ENCODE measurements at regions not wholly inside any gene's neighbourhood (a gene's known extent, or its start where the extent isn't known, plus 50 kb on each side); places are given as distances from the start of the nearest gene placed in this dataset.

GRCh38 chr11:94680426-94680825 is 87.7 kb upstream of the AMOTL1 start:
- no peak for DNase-seq (ENCODE audit: extremely low spot score)
- H3K36me3 ChIP-seq, result no peaks in the 10 kb centered on the region
- no peaks in the 10 kb centered on the region for H3K9me3 ChIP-seq
- no peak overlapping the region for H3K4me3 ChIP-seq
- intact Hi-C loops (cut with DNase I), result no loop called here
- H3K4me1 ChIP-seq, result no peaks in the 10 kb centered on the region
- WGBS, result 94% methylated on average over 5 of the region's 5 CpGs
- no peak for TF ChIP-seq EP300 (IDR thresholded peaks at IDR 0.05)
- no peak for TF ChIP-seq POLR2AphosphoS5 (IDR thresholded peaks at IDR 0.05)
- TF ChIP-seq, protein P1, sequence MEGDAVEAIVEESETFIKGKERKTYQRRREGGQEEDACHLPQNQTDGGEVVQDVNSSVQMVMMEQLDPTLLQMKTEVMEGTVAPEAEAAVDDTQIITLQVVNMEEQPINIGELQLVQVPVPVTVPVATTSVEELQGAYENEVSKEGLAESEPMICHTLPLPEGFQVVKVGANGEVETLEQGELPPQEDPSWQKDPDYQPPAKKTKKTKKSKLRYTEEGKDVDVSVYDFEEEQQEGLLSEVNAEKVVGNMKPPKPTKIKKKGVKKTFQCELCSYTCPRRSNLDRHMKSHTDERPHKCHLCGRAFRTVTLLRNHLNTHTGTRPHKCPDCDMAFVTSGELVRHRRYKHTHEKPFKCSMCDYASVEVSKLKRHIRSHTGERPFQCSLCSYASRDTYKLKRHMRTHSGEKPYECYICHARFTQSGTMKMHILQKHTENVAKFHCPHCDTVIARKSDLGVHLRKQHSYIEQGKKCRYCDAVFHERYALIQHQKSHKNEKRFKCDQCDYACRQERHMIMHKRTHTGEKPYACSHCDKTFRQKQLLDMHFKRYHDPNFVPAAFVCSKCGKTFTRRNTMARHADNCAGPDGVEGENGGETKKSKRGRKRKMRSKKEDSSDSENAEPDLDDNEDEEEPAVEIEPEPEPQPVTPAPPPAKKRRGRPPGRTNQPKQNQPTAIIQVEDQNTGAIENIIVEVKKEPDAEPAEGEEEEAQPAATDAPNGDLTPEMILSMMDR (IDR thresholded peaks at IDR 0.05), result no peak
- no peak for TF ChIP-seq POLR2A (IDR thresholded peaks at IDR 0.05; ENCODE audit: low read depth)
- no peaks in the 10 kb centered on the region for H3K27me3 ChIP-seq
- no peak overlapping the region for H3K27ac ChIP-seq (replicated peaks in 1 of 4)

DNA sequence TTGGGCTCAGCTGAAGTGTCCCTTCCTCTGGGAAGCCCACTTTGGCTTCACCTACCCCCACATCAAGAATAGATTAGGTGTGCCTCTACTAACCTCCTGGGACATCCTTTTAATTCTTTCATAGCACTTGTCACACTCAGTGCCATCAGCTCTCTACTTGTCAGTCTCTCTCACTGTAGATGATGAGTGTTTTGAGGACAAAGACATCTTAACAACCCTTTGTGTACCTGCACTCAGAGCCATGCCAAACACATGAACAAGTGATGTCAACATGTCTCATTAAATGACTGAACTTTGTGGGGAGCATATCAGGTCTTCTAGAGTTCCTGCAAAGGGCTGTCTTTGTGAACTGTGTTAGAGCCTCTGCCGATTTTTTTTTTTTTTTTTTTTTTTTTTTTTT is 87.0 kb upstream of the AMOTL1 start:
- intact Hi-C loops (cut with DNase I), result no loop called here
- Histone ChIP-seq H3K36me3 (no peaks in the 10 kb centered on the region), H3K27me3 (no peaks in the 10 kb centered on the region), H3K4me3 (no peak overlapping the region), H3K4me1 (no peaks in the 10 kb centered on the region), H3K27ac (replicated peaks in 1 of 4) (no peak overlapping the region), H3K9me3 (peaks cover 0 to 6% (median under 1%) of the 10 kb centered on the region in 4 donors)
- 89% methylated on average over 1 of the region's 1 CpG for WGBS
- TF ChIP-seq POLR2AphosphoS5 (IDR thresholded peaks at IDR 0.05) (no peak), EP300 (IDR thresholded peaks at IDR 0.05) (no peak), POLR2A (IDR thresholded peaks at IDR 0.05; ENCODE audit: low read depth) (no peak)
- TF ChIP-seq, protein P1 (IDR thresholded peaks at IDR 0.05), result no peak
- peak; percentile 8 for DNase-seq (ENCODE audit: extremely low spot score)

GRCh38 chr11:94681852-94682251 is 86.3 kb upstream of the AMOTL1 start:
- peak; percentile 31 for DNase-seq (ENCODE audit: extremely low spot score)
- intact Hi-C loops (cut with DNase I), result no loop called here

GRCh38 chr11:94694309-94695060 is 73.7 kb upstream of the AMOTL1 start:
- TF ChIP-seq EP300 (IDR thresholded peaks at IDR 0.05), result no peak
- TF ChIP-seq POLR2A (IDR thresholded peaks at IDR 0.05; ENCODE audit: low read depth), result no peak
- TF ChIP-seq, protein P1 (IDR thresholded peaks at IDR 0.05), result no peak
- peak in 1 of 2 donors; percentile 12 for TF ChIP-seq POLR2AphosphoS5 (IDR thresholded peaks at IDR 0.05)
- Histone ChIP-seq H3K4me1 (no peaks in the 10 kb centered on the region), H3K36me3 (no peaks in the 10 kb centered on the region), H3K27me3 (no peaks in the 10 kb centered on the region), H3K4me3 (no peak overlapping the region), H3K27ac (replicated peaks in 1 of 4) (no peak overlapping the region), H3K9me3 (no peaks in the 10 kb centered on the region)
- 75% methylated on average over 4 of the region's 4 CpGs for WGBS
- intact Hi-C loops (cut with DNase I), result no loop called here
- no peak for DNase-seq (ENCODE audit: extremely low spot score)

More at GRCh38 chr11:94681852-94682251, 86.3 kb upstream of the AMOTL1 start:
- H3K9me3 ChIP-seq, result peaks cover 0 to 7% (median 2%) of the 10 kb centered on the region in 4 donors
- H3K27me3 ChIP-seq, result no peaks in the 10 kb centered on the region
- H3K36me3 ChIP-seq, result no peaks in the 10 kb centered on the region
- TF ChIP-seq POLR2A (IDR thresholded peaks at IDR 0.05; ENCODE audit: low read depth) (no peak), EP300 (IDR thresholded peaks at IDR 0.05) (no peak), POLR2AphosphoS5 (IDR thresholded peaks at IDR 0.05) (no peak)
- TF ChIP-seq, protein P1 (IDR thresholded peaks at IDR 0.05), result no peak
- no peak overlapping the region for H3K27ac ChIP-seq (replicated peaks in 1 of 4)
- no peaks in the 10 kb centered on the region for H3K4me1 ChIP-seq
- 87% methylated on average over 1 of the region's 1 CpG for WGBS
- no peak overlapping the region for H3K4me3 ChIP-seq

- no peak for TF ChIP-seq POLR2AphosphoS5 (IDR thresholded peaks at IDR 0.05)
- no peak for TF ChIP-seq EP300 (IDR thresholded peaks at IDR 0.05)
- no peak for TF ChIP-seq POLR2A (IDR thresholded peaks at IDR 0.05; ENCODE audit: low read depth)
- TF ChIP-seq, protein P1 (IDR thresholded peaks at IDR 0.05), result no peak
- intact Hi-C loops (cut with DNase I), result no loop called here
- no peak for DNase-seq (ENCODE audit: extremely low spot score)
Measured at GRCh38 chr11:94697156-94697555, 71.0 kb upstream of the AMOTL1 start.

More at GRCh38 chr11:94697156-94697555, 71.0 kb upstream of the AMOTL1 start:
- H3K36me3 ChIP-seq, result no peaks in the 10 kb centered on the region
- no peaks in the 10 kb centered on the region for H3K9me3 ChIP-seq
- no peak overlapping the region for H3K4me3 ChIP-seq
- H3K27ac ChIP-seq (replicated peaks in 1 of 4), result no peak overlapping the region
- no peaks in the 10 kb centered on the region for H3K27me3 ChIP-seq
- H3K4me1 ChIP-seq, result no peaks in the 10 kb centered on the region
